Stomach (tissue), 4 donors: ENCODE measurements at regions not wholly inside any gene's neighbourhood (a gene's known extent, or its start where the extent isn't known, plus 50 kb on each side); places are given as distances from the start of the nearest gene placed in this dataset.

Experiments
- CTCF ChIP-seq, 7 experiments: fragments of 450-650 bp in 4 of 7; fragments of 200-600 bp in 3 of 7; sonication (generic) in 3 of 7; IDR thresholded peaks; one replicate each; pipeline ENCODE4 v1.5.1; 2016 to 2019; ENCODE audit warnings: antibody characterized with exemption in 7 of 7, control low read depth in 2 of 7, mild to moderate bottlenecking in 1 of 7
- POLR2AphosphoS5 ChIP-seq, 3 donors: sonication (generic); formaldehyde crosslinking; IDR thresholded peaks; one replicate each; pipeline ENCODE4 v1.6.1; 2016; ENCODE audit warnings: antibody characterized with exemption in 3 of 3

GRCh38 chr12:131432532-131433260 lies 278.2 kb upstream of the SFSWAP start:
- TF ChIP-seq POLR2AphosphoS5 (IDR thresholded peaks at IDR 0.05) (no peak), CTCF (IDR thresholded peaks at IDR 0.05) (no peak)
